GM19467 (cell line): ENCODE measurements at regions not wholly inside any gene's neighbourhood (a gene's known extent, or its start where the extent isn't known, plus 50 kb on each side); places are given as distances from the start of the nearest gene placed in this dataset.
"Not testable (repeated sequence)": the region's sequence is repeated elsewhere in the genome, so short reads cannot be mapped to it uniquely, and the experiment has no call there.

Experiments used
- ATAC-seq: cut with Tn5 transposase; IDR thresholded peaks from one replicate; pipeline ENCODE4 v1.9.1; 2021; ENCODE audit warnings: mild to moderate bottlenecking, moderate library complexity; ENCODE audit not compliant: unreplicated experiment

GRCh38 chr2:19659024-19659792 lies 242.6 kb downstream of the TTC32 start:
- no peak for ATAC-seq

- ATAC-seq = no peak
Measured at GRCh38 chr2:19656011-19656410, 245.8 kb downstream of the TTC32 start.

- no peak for ATAC-seq
Measured at GRCh38 chr2:19654310-19655090, 247.3 kb downstream of the TTC32 start.

- no peak for ATAC-seq
Measured at GRCh38 chr2:19653509-19653908, 248.3 kb downstream of the TTC32 start.

GRCh38 chr2:19652811-19653210 lies 249.0 kb downstream of the TTC32 start:
- no peak for ATAC-seq

GRCh38 chr2:19651466-19651865 lies 250.3 kb downstream of the TTC32 start:
- ATAC-seq = no peak

- ATAC-seq = no peak
Measured at GRCh38 chr2:19649785-19650380, 251.9 kb downstream of the TTC32 start.

GRCh38 chr2:19649142-19649541 lies 252.6 kb downstream of the TTC32 start:
- no peak for ATAC-seq

GRCh38 chr2:19648583-19648982 lies 253.2 kb downstream of the TTC32 start:
- ATAC-seq = no peak

- ATAC-seq = no peak
Measured at GRCh38 chr2:19646987-19647386, 254.8 kb downstream of the TTC32 start.

GRCh38 chr2:19644763-19645162 lies 257.0 kb downstream of the TTC32 start:
- ATAC-seq = no peak

GRCh38 chr2:19643117-19643518 lies 258.7 kb downstream of the TTC32 start:
- ATAC-seq = no peak

- ATAC-seq = no peak
Measured at GRCh38 chr2:19642501-19642900, 259.3 kb downstream of the TTC32 start.

- ATAC-seq = no peak
Measured at GRCh38 chr2:19635951-19636510, 265.8 kb downstream of the TTC32 start.

GRCh38 chr2:19632403-19632991 lies 269.3 kb downstream of the TTC32 start:
- ATAC-seq = no peak

GRCh38 chr2:19631871-19632270 lies 269.9 kb downstream of the TTC32 start:
- ATAC-seq = no peak

- ATAC-seq = no peak
Measured at GRCh38 chr2:19630921-19631320, 270.9 kb downstream of the TTC32 start.

- ATAC-seq = no peak
Measured at GRCh38 chr2:19627359-19627758, 268.9 kb upstream of the OSR1 start.

GRCh38 chr2:19623488-19623887 lies 265.1 kb upstream of the OSR1 start:
- ATAC-seq = no peak

GRCh38 chr2:19617257-19617848 lies 258.9 kb upstream of the OSR1 start:
- ATAC-seq = no peak

- not testable (repeated sequence) for ATAC-seq
Measured at GRCh38 chr2:19615402-19615801, 257.0 kb upstream of the OSR1 start.
